GM12872 (cell line): ENCODE measurements at regions not wholly inside any gene's neighbourhood (a gene's known extent, or its start where the extent isn't known, plus 50 kb on each side); places are given as distances from the start of the nearest gene placed in this dataset.

ENCODE experiments used
- CTCF ChIP-seq: IDR thresholded peaks from 3 replicates; pipeline ENCODE4 v1.5.1; 2011; ENCODE audit warnings: low read depth, mild to moderate bottlenecking, low read length, moderate library complexity; ENCODE audit not compliant: insufficient read depth

- TF ChIP-seq CTCF: no peak
Measured at GRCh38 chr7:51727441-51727840, 410.8 kb upstream of the COBL start.

- TF ChIP-seq CTCF: no peak
Measured at GRCh38 chr7:51706851-51707250, 390.2 kb upstream of the COBL start.

DNA sequence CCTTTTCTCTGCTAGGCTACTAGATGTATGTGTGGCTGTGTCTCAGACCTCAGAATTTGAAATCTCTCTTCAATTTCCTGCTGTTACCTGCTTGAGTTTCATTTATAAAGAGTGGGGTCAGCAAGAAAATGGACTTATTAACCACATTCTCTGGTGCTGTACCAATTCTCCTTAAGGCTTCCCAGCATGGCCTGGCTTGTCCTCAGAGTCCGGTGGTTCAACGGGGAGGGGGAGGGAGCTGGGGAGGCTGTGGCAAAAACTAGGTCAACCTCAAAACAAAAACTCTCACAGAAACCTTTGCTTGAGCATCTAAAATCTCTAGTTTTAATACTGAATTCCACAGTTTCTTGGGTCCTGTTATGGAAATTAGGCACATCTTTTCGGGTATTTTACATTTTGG is 389.1 kb upstream of the COBL start:
- TF ChIP-seq CTCF: no peak

DNA sequence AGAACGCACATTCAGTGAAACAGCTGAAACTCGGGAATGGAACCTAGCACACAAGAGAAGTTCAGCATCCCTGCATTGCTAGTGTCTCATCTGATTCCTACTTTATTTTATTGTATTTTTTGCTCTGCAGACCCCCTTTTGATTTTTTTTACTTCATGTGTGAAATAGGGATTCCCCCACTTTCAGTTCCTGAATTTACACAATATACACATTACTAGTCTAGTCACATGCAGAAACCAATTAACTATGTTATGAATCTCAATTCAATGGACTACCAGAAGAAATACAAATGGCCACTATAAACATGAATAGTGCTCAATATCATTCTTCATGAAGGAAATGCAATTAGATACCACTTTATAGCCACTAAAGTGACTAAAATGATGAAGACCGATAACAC is 386.1 kb upstream of the COBL start:
- no peak for TF ChIP-seq CTCF

DNA sequence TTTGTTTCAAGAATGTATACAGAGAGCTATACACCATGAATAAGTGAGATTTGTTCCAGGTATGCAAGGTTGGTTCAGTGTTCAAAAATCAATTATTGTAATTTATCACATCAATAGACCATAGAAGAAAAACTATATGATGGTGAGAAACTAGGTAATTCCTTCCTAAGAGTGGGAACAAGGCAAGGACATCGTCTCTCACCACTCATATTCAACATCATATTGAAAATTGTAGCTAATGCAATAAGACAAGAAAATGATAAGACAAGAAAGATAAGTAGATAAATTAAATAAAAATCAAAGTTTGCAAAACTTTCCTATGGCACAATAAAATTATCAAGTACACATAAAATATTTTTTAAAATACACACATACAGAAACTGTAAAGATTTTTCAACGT is 385.3 kb upstream of the COBL start:
- TF ChIP-seq CTCF: no peak

- no peak for TF ChIP-seq CTCF
Measured at GRCh38 chr7:51700593-51701215, 384.1 kb upstream of the COBL start.

DNA sequence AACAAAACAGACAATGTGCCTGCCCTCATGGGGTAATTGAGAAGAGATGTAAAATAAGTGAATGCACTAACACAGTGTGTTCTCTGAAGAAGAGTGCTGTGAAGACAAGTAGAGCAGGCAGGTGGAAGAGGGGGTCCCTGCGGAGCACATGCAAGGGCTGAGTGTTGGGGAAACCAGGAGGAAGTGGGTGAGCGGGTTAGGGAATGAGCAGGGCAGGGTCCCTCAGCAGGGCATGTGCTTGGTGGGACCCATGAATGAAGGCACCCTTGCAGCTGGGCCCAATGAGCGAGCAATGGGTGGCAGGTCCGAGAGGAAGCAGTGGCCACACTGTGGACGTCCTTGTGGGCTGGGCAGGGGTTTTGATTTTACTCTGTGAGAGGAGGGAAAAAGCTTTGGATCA is 376.6 kb upstream of the COBL start:
- TF ChIP-seq CTCF: no peak
